OCI-LY3 (cell line): ENCODE measurements at regions not wholly inside any gene's neighbourhood (a gene's known extent, or its start where the extent isn't known, plus 50 kb on each side); places are given as distances from the start of the nearest gene placed in this dataset.

Experiments
- H2AFZ ChIP-seq: fragments of 200-600, 300-600 bp; shearing (Covaris generic); 2 replicates; pipeline ENCODE4 v1.6.0; 2014; ENCODE audit warnings: antibody characterized with exemption, low read depth, low read length
- H3K27ac ChIP-seq: fragments of 200-600, 300-600 bp; sonication (generic); 2 replicates; pipeline ENCODE4 v1.5.1; 2014; ENCODE audit warnings: mild to moderate bottlenecking, low read length, moderate library complexity, mixed read lengths
- H3K27me3 ChIP-seq: fragments of 200-600, 300-600 bp; sonication (generic); 2 replicates; pipeline ENCODE4 v1.6.1; 2014; ENCODE audit warnings: low read depth, low read length, mixed read lengths
- H3K36me3 ChIP-seq: fragments of 200-600, 300-600 bp; sonication (generic); replicated peaks from 2 replicates; pipeline ENCODE3; 2014; ENCODE audit warnings: low read depth, low read length, mixed read lengths
- H3K4me1 ChIP-seq: fragments of 300-600, 200-600 bp; sonication (generic); 2 replicates; pipeline ENCODE4 v1.6.1; 2014; ENCODE audit warnings: low read length, mixed read lengths
- H3K4me2 ChIP-seq: fragments of 200-600, 300-600 bp; sonication (generic); 2 replicates; pipeline ENCODE4 v1.6.1; 2014; ENCODE audit warnings: low read length, mixed read lengths
- H3K4me3 ChIP-seq: fragments of 300-600, 200-600 bp; sonication (generic); 2 replicates; pipeline ENCODE4 v1.5.1; 2014; ENCODE audit warnings: antibody characterized with exemption, mild to moderate bottlenecking, low read length, moderate library complexity
- H3K79me2 ChIP-seq: fragments of 300-600, 200-600 bp; shearing (Covaris generic); 2 replicates; pipeline ENCODE4 v1.6.1; 2014; ENCODE audit warnings: mild to moderate bottlenecking, low read length, mixed read lengths
- H3K9ac ChIP-seq: fragments of 300-600, 200-600 bp; shearing (Covaris generic); 2 replicates; pipeline ENCODE4 v1.6.0; 2014; ENCODE audit warnings: mild to moderate bottlenecking, low read length, moderate library complexity
- H3K9me3 ChIP-seq: fragments of 200-600, 300-600 bp; shearing (Covaris generic); 2 replicates; pipeline ENCODE4 v1.6.1; 2014; ENCODE audit warnings: low read length, mixed read lengths; ENCODE audit not compliant: insufficient read depth
- H4K20me1 ChIP-seq: fragments of 200-600, 300-600 bp; sonication (generic); 2 replicates; pipeline ENCODE4 v1.6.1; 2016; ENCODE audit warnings: low read length, mixed read lengths; ENCODE audit not compliant: insufficient read depth
- EZH2phosphoT487 ChIP-seq: fragments of 200-600 bp; shearing (Covaris generic); IDR thresholded peaks from 2 replicates; pipeline ENCODE4 v1.6.1; 2018; ENCODE audit warnings: antibody characterized with exemption, mixed run types, low read depth
- TF ChIP-seq, protein P1 (sequence below): fragments of 200-600, 300-600 bp; sonication (generic); IDR thresholded peaks from 2 replicates; pipeline ENCODE4 v1.5.1; 2014; ENCODE audit warnings: antibody characterized with exemption, low read length, low read depth

DNA sequence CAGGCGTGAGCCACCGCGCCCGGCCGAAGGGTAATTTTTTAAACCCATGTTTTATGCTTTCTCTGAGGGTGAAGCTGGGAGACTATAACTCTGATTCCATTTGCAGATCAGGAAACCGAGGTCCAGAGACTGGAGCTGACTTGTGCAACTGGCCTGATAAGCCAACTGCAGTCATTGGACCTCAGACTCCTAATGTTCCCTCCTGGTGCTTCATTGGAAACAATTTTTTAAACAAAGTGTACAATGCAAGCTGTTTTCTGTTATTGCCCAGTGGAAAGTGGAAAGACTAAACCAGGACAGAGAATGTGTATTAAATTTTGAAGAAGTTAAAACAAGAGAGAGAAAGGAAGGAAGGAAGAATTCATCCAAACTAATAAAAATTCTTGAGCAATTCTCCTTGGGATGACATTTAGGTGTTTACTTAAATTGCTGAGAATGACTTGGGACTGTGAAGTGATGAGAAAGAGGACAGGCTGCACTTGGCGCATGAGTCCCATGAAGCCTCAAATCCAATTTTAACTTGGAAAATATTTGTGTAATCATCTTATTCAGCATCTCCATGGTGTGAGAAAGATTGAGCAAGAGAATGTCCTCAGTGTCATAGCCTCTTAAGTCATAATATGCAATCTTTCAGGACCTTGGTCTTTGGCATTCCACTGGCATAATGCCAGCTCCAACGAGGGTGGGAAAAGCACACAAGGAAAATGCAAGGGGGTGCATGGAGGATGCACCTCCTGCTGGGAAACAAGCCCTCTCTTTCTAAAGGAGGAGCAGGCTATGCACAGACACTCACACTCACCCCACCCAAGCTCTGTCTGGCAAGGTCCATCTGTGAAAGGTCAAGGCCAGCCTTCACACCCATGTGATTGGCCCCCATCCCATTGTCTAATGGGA, 342.0 kb downstream of the SIPA1L2 start:
- Histone ChIP-seq H3K9me3 (no peaks in the 10 kb centered on the region), H3K27ac (no peak overlapping the region), H2AFZ (no peak overlapping the region), H3K4me3 (no peak overlapping the region), H3K36me3 (no peaks in the 10 kb centered on the region), H4K20me1 (no peaks in the 10 kb centered on the region), H3K4me2 (no peak overlapping the region), H3K79me2 (no peaks in the 10 kb centered on the region), H3K27me3 (peaks cover 6% of the 10 kb centered on the region; the same call in 1 of the 2 replicates), H3K4me1 (no peaks in the 10 kb centered on the region), H3K9ac (no peak overlapping the region)
- no peak for TF ChIP-seq EZH2phosphoT487
- TF ChIP-seq, protein P1, sequence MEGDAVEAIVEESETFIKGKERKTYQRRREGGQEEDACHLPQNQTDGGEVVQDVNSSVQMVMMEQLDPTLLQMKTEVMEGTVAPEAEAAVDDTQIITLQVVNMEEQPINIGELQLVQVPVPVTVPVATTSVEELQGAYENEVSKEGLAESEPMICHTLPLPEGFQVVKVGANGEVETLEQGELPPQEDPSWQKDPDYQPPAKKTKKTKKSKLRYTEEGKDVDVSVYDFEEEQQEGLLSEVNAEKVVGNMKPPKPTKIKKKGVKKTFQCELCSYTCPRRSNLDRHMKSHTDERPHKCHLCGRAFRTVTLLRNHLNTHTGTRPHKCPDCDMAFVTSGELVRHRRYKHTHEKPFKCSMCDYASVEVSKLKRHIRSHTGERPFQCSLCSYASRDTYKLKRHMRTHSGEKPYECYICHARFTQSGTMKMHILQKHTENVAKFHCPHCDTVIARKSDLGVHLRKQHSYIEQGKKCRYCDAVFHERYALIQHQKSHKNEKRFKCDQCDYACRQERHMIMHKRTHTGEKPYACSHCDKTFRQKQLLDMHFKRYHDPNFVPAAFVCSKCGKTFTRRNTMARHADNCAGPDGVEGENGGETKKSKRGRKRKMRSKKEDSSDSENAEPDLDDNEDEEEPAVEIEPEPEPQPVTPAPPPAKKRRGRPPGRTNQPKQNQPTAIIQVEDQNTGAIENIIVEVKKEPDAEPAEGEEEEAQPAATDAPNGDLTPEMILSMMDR = no peak

DNA sequence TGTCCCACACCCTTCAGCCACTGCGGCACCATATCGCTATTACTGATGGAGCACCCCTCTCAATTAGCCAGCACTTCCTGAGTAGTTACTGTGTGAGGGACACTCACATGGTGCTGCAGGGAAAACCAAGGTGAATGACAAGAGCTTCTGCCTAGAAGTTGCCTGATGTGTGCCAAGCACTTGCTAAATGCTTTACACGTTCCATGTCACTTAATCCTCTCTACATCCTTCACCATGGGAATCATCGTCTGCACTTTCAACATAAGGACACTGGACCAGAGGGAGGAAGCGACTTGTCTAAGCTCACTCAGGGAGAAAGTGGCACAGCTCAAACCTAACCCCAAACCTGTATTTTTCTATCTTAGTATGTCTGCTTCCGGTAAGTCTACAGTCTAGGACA, 344.8 kb downstream of the SIPA1L2 start:
- no peak overlapping the region for H2AFZ ChIP-seq
- H3K4me2 ChIP-seq = no peak overlapping the region
- H3K9ac ChIP-seq = no peak overlapping the region
- H3K4me3 ChIP-seq = no peak overlapping the region
- H3K79me2 ChIP-seq = no peaks in the 10 kb centered on the region
- H4K20me1 ChIP-seq = no peaks in the 10 kb centered on the region
- H3K36me3 ChIP-seq = no peaks in the 10 kb centered on the region
- no peaks in the 10 kb centered on the region for H3K9me3 ChIP-seq
- no peak overlapping the region for H3K27ac ChIP-seq
- 0 out of 2 replicates have a peak, but pooled peaks cover 8% of the 10 kb centered on the region for H3K27me3 ChIP-seq
- TF ChIP-seq EZH2phosphoT487 = no peak
- TF ChIP-seq, protein P1 = no peak
- no peaks in the 10 kb centered on the region for H3K4me1 ChIP-seq

DNA sequence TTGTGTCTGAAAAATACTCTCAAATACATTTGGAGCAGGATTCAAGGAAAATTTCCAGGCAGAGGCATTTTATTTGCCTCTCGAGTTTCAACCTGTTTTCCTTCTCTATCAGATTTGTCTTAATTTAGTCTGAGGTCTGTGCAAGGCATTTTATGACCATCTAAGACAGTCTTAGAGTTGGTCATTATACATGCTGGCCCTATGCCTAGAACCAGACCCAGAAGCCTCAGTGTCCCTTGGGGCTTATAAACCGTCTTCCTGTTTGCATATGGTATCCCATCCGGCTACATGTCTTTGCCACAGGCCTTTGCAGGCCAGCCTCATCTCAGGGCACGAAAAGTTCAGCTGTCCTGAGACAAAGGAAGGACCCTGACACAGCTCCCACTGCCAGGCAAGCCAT, 346.1 kb downstream of the SIPA1L2 start:
- TF ChIP-seq, protein P1 = no peak
- no peak for TF ChIP-seq EZH2phosphoT487
- no peaks in the 10 kb centered on the region for H3K4me1 ChIP-seq
- no peak overlapping the region for H3K27ac ChIP-seq

DNA sequence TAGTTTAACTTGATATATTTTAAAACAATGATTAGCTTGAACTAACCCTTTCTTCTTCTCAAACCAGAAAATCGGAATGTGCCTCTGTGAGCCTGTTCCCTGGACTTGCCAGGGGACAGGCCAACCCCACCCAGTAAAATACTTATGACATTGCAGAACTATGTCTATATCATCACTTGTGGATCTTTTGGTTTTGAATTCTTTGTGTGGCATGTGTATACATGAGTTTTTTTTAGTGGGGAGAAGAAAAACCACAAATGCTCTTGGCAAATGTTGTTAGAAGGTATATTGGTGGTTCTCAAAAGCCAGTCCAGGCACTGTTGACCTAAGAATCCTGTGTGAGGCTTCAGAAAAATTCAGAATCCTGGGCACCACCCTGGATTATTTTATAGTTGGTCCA, 347.4 kb downstream of the SIPA1L2 start:
- Histone ChIP-seq H4K20me1 (no peaks in the 10 kb centered on the region), H3K27me3 (peaks cover 16% of the 10 kb centered on the region; the same call in 1 of the 2 replicates), H3K4me3 (no peak overlapping the region), H3K4me1 (no peaks in the 10 kb centered on the region), H3K9ac (no peak overlapping the region), H3K36me3 (no peaks in the 10 kb centered on the region), H3K4me2 (no peak overlapping the region), H2AFZ (no peak overlapping the region), H3K27ac (no peak overlapping the region), H3K9me3 (no peaks in the 10 kb centered on the region), H3K79me2 (no peaks in the 10 kb centered on the region)
- no peak for TF ChIP-seq EZH2phosphoT487
- TF ChIP-seq, protein P1 = no peak

More for the DNA sequence above, 346.1 kb downstream of the SIPA1L2 start:
- Histone ChIP-seq H2AFZ (no peak overlapping the region), H3K4me2 (no peak overlapping the region), H3K4me3 (no peak overlapping the region), H3K27me3 (peaks cover 16% of the 10 kb centered on the region; the same call in 1 of the 2 replicates), H3K9me3 (no peaks in the 10 kb centered on the region), H3K36me3 (no peaks in the 10 kb centered on the region), H3K9ac (no peak overlapping the region), H4K20me1 (no peaks in the 10 kb centered on the region), H3K79me2 (no peaks in the 10 kb centered on the region)
